Ovary (tissue), 7 donors: ENCODE measurements at regions not wholly inside any gene's neighbourhood (a gene's known extent, or its start where the extent isn't known, plus 50 kb on each side); places are given as distances from the start of the nearest gene placed in this dataset.
A peak's percentile ranks its signal among the peaks of the same experiment; 100 is the strongest.

ENCODE experiments used
- DNase-seq, 5 donors: peaks; one replicate each; pipeline ENCODE4 v3.0.0-alpha.2; 2019 to 2020
- H3K27ac ChIP-seq, 2 donors: fragments of 200-600 bp; one replicate each; pipeline versions ENCODE4 v1.5.1 to v1.8.0; 2019 to 2022
- H3K27me3 ChIP-seq: fragments of 200-600 bp; one replicate; pipeline ENCODE4 v1.8.0; 2022
- H3K36me3 ChIP-seq: fragments of 200-600 bp; sonication (generic); one replicate; pipeline ENCODE4 v1.5.1; 2019
- H3K4me1 ChIP-seq: one replicate; pipeline ENCODE4 v1.8.1; 2013; ENCODE audit warnings: mild to moderate bottlenecking, moderate library complexity; ENCODE audit not compliant: insufficient read depth
- H3K4me3 ChIP-seq: fragments of 200-600 bp; sonication (generic); one replicate; pipeline ENCODE4 v1.5.1; 2017
- H3K9me3 ChIP-seq, 2 donors: fragments of 200-600 bp in 1 of 2; sonication (generic) in 1 of 2; one replicate each; pipeline versions ENCODE4 v1.5.1 to v1.8.1; 2013 to 2019; ENCODE audit warnings: mild to moderate bottlenecking in 1 of 2, moderate library complexity in 1 of 2
- EP300 ChIP-seq: sonication (generic); formaldehyde crosslinking; IDR thresholded peaks from one replicate; pipeline ENCODE4 v1.6.1; 2017; ENCODE audit warnings: antibody characterized with exemption
- POLR2A ChIP-seq: fragments of 450-650 bp; IDR thresholded peaks from one replicate; pipeline ENCODE4 v1.6.1; 2017; ENCODE audit warnings: antibody characterized with exemption, mild to moderate bottlenecking, moderate library complexity
- WGBS, 3 donors: extraction: QIAGEN DNeasy Blood & Tissue Kit in 1 of 3; methylation state at CpG; one replicate each; pipeline versions ENCODE4 v1.1.5 to v1.1.7; 2013 to 2017; 5-methylcytosine and 5-hydroxymethylcytosine counted together
- intact Hi-C, 4 donors: fragments of 100-400 bp; cut with DNase I; formaldehyde crosslinking; loops; one replicate each; pipeline versions ENCODE4 v1.11.0 to v1.15.1; 2022 to 2023
- TF ChIP-seq, protein P1 (sequence below), 3 donors: fragments of 450-650 bp in 2 of 3; fragments of 200-600 bp in 1 of 3; IDR thresholded peaks; one replicate each; pipeline versions ENCODE4 v1.5.1 to v1.8.0; 2016 to 2022; ENCODE audit warnings: antibody characterized with exemption in 3 of 3, mild to moderate bottlenecking in 1 of 3
- donor health status: DM: no; HTN: no; CAD: no; lungs with moderate emphysema.
- donor health status: DM: no; HTN: no; CAD: no.
- donor health status: Bipolar disorder and iron deficiency.
- donor health status: DM: no; HTN: no; CAD: no.
- donor health status: DM: yes; HTN: yes; CAD: no.

DNA sequence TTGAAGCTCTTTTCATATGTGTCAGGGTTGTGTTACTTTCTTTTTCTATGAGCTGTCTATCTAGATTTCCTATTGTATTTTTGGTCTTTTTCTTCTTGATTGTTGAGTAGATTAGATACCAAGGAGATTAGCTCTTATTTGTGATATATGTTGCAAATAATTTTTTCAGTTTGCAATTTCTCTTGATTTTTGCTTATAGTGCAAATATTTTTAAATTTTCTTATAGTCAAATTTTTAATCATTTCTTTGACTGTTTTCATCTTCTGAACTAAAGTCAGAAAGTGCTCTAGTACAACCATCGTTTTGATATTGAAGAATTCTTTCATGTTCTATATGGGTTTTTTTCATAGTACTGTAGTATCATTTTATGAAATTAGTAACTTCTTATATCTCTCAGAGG lies 193.7 kb downstream of the OSTF1 start:
- intact Hi-C loops = no loop called here
- WGBS, 3 donors = 91 to 95% (median 92%) methylated on average over 1 of the region's 1 CpG
- Histone ChIP-seq H3K4me1 (no peaks in the 10 kb centered on the region), H3K9me3 (no peaks in the 10 kb centered on the region), H3K4me3 (no peak overlapping the region), H3K27me3 (no peaks in the 10 kb centered on the region), H3K27ac (no peak overlapping the region), H3K36me3 (no peaks in the 10 kb centered on the region)
- DNase-seq = no peak
- TF ChIP-seq, protein P1, sequence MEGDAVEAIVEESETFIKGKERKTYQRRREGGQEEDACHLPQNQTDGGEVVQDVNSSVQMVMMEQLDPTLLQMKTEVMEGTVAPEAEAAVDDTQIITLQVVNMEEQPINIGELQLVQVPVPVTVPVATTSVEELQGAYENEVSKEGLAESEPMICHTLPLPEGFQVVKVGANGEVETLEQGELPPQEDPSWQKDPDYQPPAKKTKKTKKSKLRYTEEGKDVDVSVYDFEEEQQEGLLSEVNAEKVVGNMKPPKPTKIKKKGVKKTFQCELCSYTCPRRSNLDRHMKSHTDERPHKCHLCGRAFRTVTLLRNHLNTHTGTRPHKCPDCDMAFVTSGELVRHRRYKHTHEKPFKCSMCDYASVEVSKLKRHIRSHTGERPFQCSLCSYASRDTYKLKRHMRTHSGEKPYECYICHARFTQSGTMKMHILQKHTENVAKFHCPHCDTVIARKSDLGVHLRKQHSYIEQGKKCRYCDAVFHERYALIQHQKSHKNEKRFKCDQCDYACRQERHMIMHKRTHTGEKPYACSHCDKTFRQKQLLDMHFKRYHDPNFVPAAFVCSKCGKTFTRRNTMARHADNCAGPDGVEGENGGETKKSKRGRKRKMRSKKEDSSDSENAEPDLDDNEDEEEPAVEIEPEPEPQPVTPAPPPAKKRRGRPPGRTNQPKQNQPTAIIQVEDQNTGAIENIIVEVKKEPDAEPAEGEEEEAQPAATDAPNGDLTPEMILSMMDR (IDR thresholded peaks at IDR 0.05) = no peak
- TF ChIP-seq POLR2A = no peak
- TF ChIP-seq EP300 = no peak

DNA sequence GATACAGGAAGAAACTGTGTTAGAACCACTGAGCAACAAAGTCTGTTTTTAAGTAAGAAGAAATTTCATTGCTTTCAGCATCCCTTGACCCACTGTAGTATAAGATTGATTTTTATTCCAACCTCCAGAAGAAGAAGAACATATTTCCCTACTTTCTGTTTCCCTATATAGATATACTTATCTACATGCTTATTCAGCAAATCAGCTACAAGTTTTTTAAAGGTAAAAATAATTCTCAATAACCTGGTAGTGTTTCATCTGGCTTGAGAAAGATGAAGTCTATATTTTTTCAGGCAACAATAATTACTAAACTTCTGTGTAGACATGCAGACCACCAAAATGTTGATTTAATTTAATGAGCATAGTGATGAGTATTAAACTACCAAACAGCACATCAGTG lies 201.0 kb downstream of the OSTF1 start:
- Histone ChIP-seq H3K4me3 (no peak overlapping the region), H3K27ac (no peak overlapping the region), H3K27me3 (no peaks in the 10 kb centered on the region), H3K4me1 (no peaks in the 10 kb centered on the region), H3K36me3 (no peaks in the 10 kb centered on the region), H3K9me3 (no peaks in the 10 kb centered on the region)
- no peak for DNase-seq
- intact Hi-C loops = no loop called here
- TF ChIP-seq, protein P1 (IDR thresholded peaks at IDR 0.05) = no peak
- TF ChIP-seq EP300 (no peak), POLR2A (no peak)

DNA sequence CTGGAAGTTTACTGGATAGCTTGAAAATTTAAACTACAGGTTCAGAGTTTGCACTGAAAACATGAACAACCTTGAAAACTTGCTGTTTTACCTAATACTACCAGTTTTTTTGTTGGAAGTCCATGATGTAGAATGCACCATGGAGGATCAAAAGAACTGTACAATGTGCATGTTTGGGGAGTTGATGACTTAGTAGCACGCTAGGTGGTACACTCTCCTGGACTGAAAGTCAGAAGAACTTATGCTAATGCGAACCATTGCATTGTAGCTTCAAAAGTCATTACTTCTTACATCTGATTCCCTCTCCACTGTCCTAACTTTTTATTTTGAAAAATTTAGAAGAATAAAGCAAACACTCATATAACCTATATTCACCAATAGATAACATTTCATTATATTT lies 211.0 kb downstream of the OSTF1 start:
- no peak for DNase-seq
- H3K27ac ChIP-seq = no peak overlapping the region
- H3K36me3 ChIP-seq = no peaks in the 10 kb centered on the region
- no peak overlapping the region for H3K4me3 ChIP-seq
- no peak for TF ChIP-seq EP300
- TF ChIP-seq, protein P1 (IDR thresholded peaks at IDR 0.05) = no peak
- TF ChIP-seq POLR2A = no peak
- H3K4me1 ChIP-seq = no peaks in the 10 kb centered on the region
- WGBS, 3 donors = 72 to 87% (median 86%) methylated on average over 2 of the region's 2 CpGs
- H3K27me3 ChIP-seq = no peaks in the 10 kb centered on the region
- H3K9me3 ChIP-seq = no peaks in the 10 kb centered on the region
- intact Hi-C loops = no loop called here

DNA sequence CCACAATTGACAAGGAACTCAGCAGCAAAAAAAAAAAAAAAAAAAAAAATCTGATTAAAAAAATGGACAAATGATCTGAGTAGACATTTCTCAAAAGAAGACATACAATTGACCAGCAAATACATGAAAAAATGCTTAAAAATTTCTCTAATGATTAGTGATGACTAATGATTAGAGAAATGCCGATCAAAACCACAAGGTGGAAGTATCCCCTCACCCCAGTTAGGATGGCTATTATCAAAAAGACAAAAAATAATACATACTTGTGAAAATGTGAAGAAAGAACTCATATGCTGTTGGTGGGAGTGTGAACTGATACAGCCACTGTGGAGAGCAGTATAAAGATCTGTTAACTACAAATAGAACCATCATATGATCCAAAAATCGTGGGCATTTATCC lies 245.3 kb downstream of the OSTF1 start:
- Histone ChIP-seq H3K27me3 (no peaks in the 10 kb centered on the region), H3K27ac (no peak overlapping the region), H3K36me3 (no peaks in the 10 kb centered on the region), H3K9me3 (no peaks in the 10 kb centered on the region), H3K4me1 (no peaks in the 10 kb centered on the region), H3K4me3 (no peak overlapping the region)
- no peak for DNase-seq
- TF ChIP-seq EP300 = no peak
- TF ChIP-seq, protein P1 (IDR thresholded peaks at IDR 0.05) = peak in 2 of 3 donors; percentile 58 to 61
- no peak for TF ChIP-seq POLR2A
- 49 to 78% (median 64%) methylated on average over 2 of the region's 2 CpGs for WGBS, 3 donors
- intact Hi-C loops = loop anchor here in 2 of 4 donors (10.0 kb wide), 3 partner anchors 521 to 971 kb away; no protein-coding TSS in a partner anchor

DNA sequence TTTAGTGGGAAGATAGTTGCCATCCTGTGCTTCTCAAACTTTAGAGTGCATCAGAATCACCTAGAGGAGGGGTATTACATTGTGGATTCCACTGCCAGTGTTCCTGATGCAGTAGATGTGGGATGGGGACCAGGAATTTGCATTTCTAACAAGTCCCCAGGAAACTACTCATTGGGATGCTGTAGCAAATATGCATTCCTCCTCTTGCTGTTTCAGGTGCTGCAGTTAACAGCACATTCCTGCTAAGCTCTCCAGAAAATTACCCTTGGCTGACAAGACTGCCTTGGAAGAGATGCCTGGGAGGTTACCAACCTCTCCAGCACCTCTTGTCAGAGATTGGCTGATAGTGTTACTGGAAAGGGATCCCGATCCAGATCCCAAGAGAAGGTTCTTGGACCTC lies 270.5 kb downstream of the OSTF1 start:
- Histone ChIP-seq H3K4me1 (no peaks in the 10 kb centered on the region), H3K27me3 (no peaks in the 10 kb centered on the region)

More for the DNA sequence above, 270.5 kb downstream of the OSTF1 start:
- H3K36me3 ChIP-seq = no peaks in the 10 kb centered on the region
- H3K9me3 ChIP-seq = no peaks in the 10 kb centered on the region
- no peak for TF ChIP-seq EP300
- TF ChIP-seq POLR2A = no peak
- TF ChIP-seq, protein P1 (IDR thresholded peaks at IDR 0.05) = no peak
- no peak overlapping the region for H3K4me3 ChIP-seq
- no peak overlapping the region for H3K27ac ChIP-seq
- intact Hi-C loops = no loop called here
- DNase-seq = no peak
- WGBS, 3 donors = 55 to 79% (median 78%) methylated on average over 1 of the region's 1 CpG
